Endothelial cell of umbilical vein (primary cell): ENCODE measurements at regions not wholly inside any gene's neighbourhood (a gene's known extent, or its start where the extent isn't known, plus 50 kb on each side); places are given as distances from the start of the nearest gene placed in this dataset.

Experiments used
- BruUV-seq: library from RNA; stranded (reverse); fragments of 400-500 nt; replicated peaks from 2 replicates; lab custom pipeline; 2021; lab: Mats Ljungman, UMichigan
- CTCF ChIA-PET: fragments of 300-600, 350-600 bp; sonication (Branson Sonifier 250); formaldehyde crosslinking; loops from one replicate; lab custom pipeline; 2021; ENCODE audit warnings: antibody characterized with exemption, inconsistent platforms; lab: Charles Lee
- POLR2A ChIA-PET: fragments of 300-600, 350-600 bp; sonication (Branson Sonifier 250); formaldehyde crosslinking; loops from one replicate; lab custom pipeline; 2021; ENCODE audit warnings: antibody characterized with exemption, inconsistent platforms; lab: Charles Lee
- DNase-seq: peaks from one replicate; pipeline ENCODE4 v3.0.0-alpha.2; 2011; ENCODE audit warnings: low read depth, low spot score
- FAIRE-seq: peaks from 2 replicates; lab custom pipeline; 2011; peaks lifted over from hg19 to GRCh38; lab: Jason Lieb, UNC
- H2AFZ ChIP-seq: 2 replicates; pipeline ENCODE4 v1.6.0; 2012; ENCODE audit warnings: low read depth, low read length, control low read depth, inconsistent platforms
- H3K27ac ChIP-seq: 2 replicates; pipeline ENCODE4 v1.5.1; 2011; ENCODE audit warnings: low read depth, mild to moderate bottlenecking, control low read depth, low read length, moderate library complexity; ENCODE audit not compliant: insufficient read depth
- H3K27me3 ChIP-seq, 2 experiments: 2 replicates each; pipeline versions ENCODE4 v1.6.0 to v1.6.1; 2011; ENCODE audit warnings: low read length in 2 of 2, mixed read lengths in 1 of 2; ENCODE audit not compliant: control insufficient read depth in 2 of 2, insufficient read depth in 2 of 2
- H3K36me3 ChIP-seq, 2 experiments: 2 replicates in 1 of 2; 3 replicates in 1 of 2; pipeline ENCODE4 v1.5.1; 2011; ENCODE audit warnings: low read length in 2 of 2, mild to moderate bottlenecking in 1 of 2, moderate library complexity in 1 of 2; ENCODE audit not compliant: control insufficient read depth in 2 of 2, insufficient read depth in 2 of 2; ENCODE audit errors: extremely low read depth in 1 of 2
- H3K4me1 ChIP-seq: 3 replicates; pipeline ENCODE4 v1.5.1; 2011; ENCODE audit warnings: mild to moderate bottlenecking, low read length; ENCODE audit not compliant: control insufficient read depth, insufficient read depth; ENCODE audit errors: extremely low read depth
- H3K4me2 ChIP-seq: 2 replicates; pipeline ENCODE4 v1.6.1; 2011; ENCODE audit warnings: low read length, control low read depth, mixed read lengths; ENCODE audit not compliant: insufficient read depth
- H3K4me3 ChIP-seq, 3 experiments: fragments of 200-600 bp in 1 of 3; sonication (generic), shearing (Covaris generic) in 1 of 3; replicated peaks in 1 of 3; 2 replicates each; pipeline ENCODE4 v1.5.1; 2011 to 2016; ENCODE audit warnings: control low read depth in 3 of 3, low read length in 3 of 3, mild to moderate bottlenecking in 2 of 3, inconsistent platforms in 1 of 3, low read depth in 1 of 3, moderate library complexity in 1 of 3; ENCODE audit not compliant: insufficient read depth in 1 of 3
- H3K79me2 ChIP-seq: 2 replicates; pipeline ENCODE4 v1.6.0; 2012; ENCODE audit warnings: low read length, inconsistent platforms; ENCODE audit not compliant: control insufficient read depth, insufficient read depth
- H3K9ac ChIP-seq: replicated peaks from 2 replicates; pipeline ENCODE3; 2011; ENCODE audit warnings: low read length, control low read depth; ENCODE audit not compliant: insufficient read depth; ENCODE audit errors: extremely low read depth
- H3K9me1 ChIP-seq: replicated peaks from 3 replicates; pipeline ENCODE4 v1.6.0; 2011; ENCODE audit warnings: mild to moderate bottlenecking, low read length; ENCODE audit not compliant: control insufficient read depth, insufficient read depth; ENCODE audit errors: extremely low read depth
- H3K9me3 ChIP-seq: replicated peaks from 2 replicates; pipeline ENCODE4 v1.5.1; 2012; ENCODE audit warnings: low read length, inconsistent platforms; ENCODE audit not compliant: control insufficient read depth, insufficient read depth
- H4K20me1 ChIP-seq: replicated peaks from 2 replicates; pipeline ENCODE3; 2011; ENCODE audit warnings: mild to moderate bottlenecking, low read length; ENCODE audit not compliant: control insufficient read depth, insufficient read depth; ENCODE audit errors: extremely low read depth
- CTCF ChIP-seq, 2 donors: IDR thresholded peaks; 1 replicate in 1 of 2; 2 replicates in 1 of 2; pipeline ENCODE4 v1.5.1; 2011; ENCODE audit warnings: low read length in 2 of 2, mild to moderate bottlenecking in 2 of 2, moderate library complexity in 2 of 2, control low read depth in 1 of 2, inconsistent platforms in 1 of 2, low read depth in 1 of 2; ENCODE audit not compliant: insufficient read depth in 1 of 2; ENCODE audit errors: extremely low read depth in 1 of 2
- EZH2 ChIP-seq: IDR thresholded peaks from 2 replicates; pipeline ENCODE4 v1.6.1; 2012; ENCODE audit warnings: borderline replicate concordance, low read depth, mild to moderate bottlenecking, moderate library complexity, low read length, inconsistent platforms; ENCODE audit not compliant: severe bottlenecking
- FOS ChIP-seq: IDR thresholded peaks from 2 replicates; pipeline ENCODE4 v1.6.1; 2011; ENCODE audit warnings: mild to moderate bottlenecking, low read length, moderate library complexity, borderline replicate concordance; ENCODE audit not compliant: insufficient read depth
- GATA2 ChIP-seq: IDR thresholded peaks from 2 replicates; pipeline ENCODE4 v1.7.0; 2011; ENCODE audit warnings: low read depth, mild to moderate bottlenecking, moderate library complexity, mixed read lengths, low read length; ENCODE audit not compliant: insufficient read length, insufficient read depth
- JUN ChIP-seq: IDR thresholded peaks from 2 replicates; pipeline ENCODE4 v1.6.1; 2011; ENCODE audit warnings: borderline replicate concordance, low read depth; ENCODE audit not compliant: insufficient read length, insufficient read depth
- MAX ChIP-seq: IDR thresholded peaks from 2 replicates; pipeline ENCODE4 v1.6.1; 2011; ENCODE audit not compliant: insufficient read depth, insufficient read length
- MYC ChIP-seq: IDR thresholded peaks from one replicate; pipeline ENCODE4 v1.6.1; 2011; ENCODE audit warnings: mild to moderate bottlenecking, low read depth, low read length
- POLR2A ChIP-seq: IDR thresholded peaks from 2 replicates; pipeline ENCODE4 v1.6.1; 2012; ENCODE audit warnings: low read depth, mild to moderate bottlenecking, control low read depth, low read length
- POLR2AphosphoS5 ChIP-seq: IDR thresholded peaks from 2 replicates; pipeline ENCODE4 v1.6.1; 2012; ENCODE audit warnings: low read depth, mild to moderate bottlenecking, control low read depth, low read length, moderate library complexity; ENCODE audit not compliant: insufficient read depth
- dilution Hi-C: fragments of 300-500 bp; cut with MboI; formaldehyde crosslinking; loops from one replicate; pipeline ENCODE4 v1.15.0; 2019; ENCODE audit warnings: low sequenced_read_pairs; ENCODE audit not compliant: extremely low pct_ligation_motif_present
- intact Hi-C: fragments of 100-400 bp; cut with micrococcal nuclease; formaldehyde crosslinking; loops from one replicate; pipeline ENCODE4 v1.10.0; 2022

GRCh38 chr1:229029879-229030235, 241.1 kb upstream of the RAB4A start:
- no peak for TF ChIP-seq JUN
- TF ChIP-seq GATA2: no peak
- no peak for TF ChIP-seq MAX
- no peak for TF ChIP-seq MYC
- no peak for TF ChIP-seq FOS
- no peak for TF ChIP-seq POLR2AphosphoS5
- TF ChIP-seq POLR2A: no peak
- no peak for TF ChIP-seq EZH2
- no peak for TF ChIP-seq CTCF (IDR thresholded peaks at IDR 0.05; ENCODE audit: extremely low read depth in 1 of 2, insufficient read depth in 1 of 2, low read depth in 1 of 2, low read length in 2 of 2)
- FAIRE-seq: no peak
- ChIA-PET POLR2A (no interaction called here), CTCF (interaction anchor here (1.3 kb wide), 1 partner anchor 294 kb away, joined by 3 read pairs; no protein-coding TSS in a partner anchor)
- no peak overlapping the region for H3K27ac ChIP-seq
- dilution Hi-C loops (no loop called here), intact Hi-C loops (loop anchor here (5.0 kb wide), 1 partner anchor 193 kb away; no protein-coding TSS in a partner anchor)
- H3K4me2 ChIP-seq: no peak overlapping the region
- H3K9ac ChIP-seq: no peak overlapping the region
- BruUV-seq: no TSS peak
- no peaks in the 10 kb centered on the region for H3K27me3 ChIP-seq
- H3K4me1 ChIP-seq: peaks cover 21% of the 10 kb centered on the region
- H3K9me3 ChIP-seq: no peaks in the 10 kb centered on the region
- no peaks in the 10 kb centered on the region for H3K36me3 ChIP-seq
- no peak for DNase-seq
- no peak overlapping the region for H3K4me3 ChIP-seq
- H3K79me2 ChIP-seq: no peaks in the 10 kb centered on the region
- no peaks in the 10 kb centered on the region for H3K9me1 ChIP-seq
- no peaks in the 10 kb centered on the region for H4K20me1 ChIP-seq
- no peak overlapping the region for H2AFZ ChIP-seq
